GM19395 (cell line): ENCODE measurements at regions not wholly inside any gene's neighbourhood (a gene's known extent, or its start where the extent isn't known, plus 50 kb on each side); places are given as distances from the start of the nearest gene placed in this dataset.

Source experiments
- ATAC-seq: cut with Tn5 transposase; IDR thresholded peaks from one replicate; pipeline ENCODE4 v1.9.1; 2021; ENCODE audit warnings: mild to moderate bottlenecking, moderate library complexity; ENCODE audit not compliant: unreplicated experiment

GRCh38 chr7:156234192-156234591 lies 406.4 kb upstream of the RNF32 start:
- no peak for ATAC-seq

DNA sequence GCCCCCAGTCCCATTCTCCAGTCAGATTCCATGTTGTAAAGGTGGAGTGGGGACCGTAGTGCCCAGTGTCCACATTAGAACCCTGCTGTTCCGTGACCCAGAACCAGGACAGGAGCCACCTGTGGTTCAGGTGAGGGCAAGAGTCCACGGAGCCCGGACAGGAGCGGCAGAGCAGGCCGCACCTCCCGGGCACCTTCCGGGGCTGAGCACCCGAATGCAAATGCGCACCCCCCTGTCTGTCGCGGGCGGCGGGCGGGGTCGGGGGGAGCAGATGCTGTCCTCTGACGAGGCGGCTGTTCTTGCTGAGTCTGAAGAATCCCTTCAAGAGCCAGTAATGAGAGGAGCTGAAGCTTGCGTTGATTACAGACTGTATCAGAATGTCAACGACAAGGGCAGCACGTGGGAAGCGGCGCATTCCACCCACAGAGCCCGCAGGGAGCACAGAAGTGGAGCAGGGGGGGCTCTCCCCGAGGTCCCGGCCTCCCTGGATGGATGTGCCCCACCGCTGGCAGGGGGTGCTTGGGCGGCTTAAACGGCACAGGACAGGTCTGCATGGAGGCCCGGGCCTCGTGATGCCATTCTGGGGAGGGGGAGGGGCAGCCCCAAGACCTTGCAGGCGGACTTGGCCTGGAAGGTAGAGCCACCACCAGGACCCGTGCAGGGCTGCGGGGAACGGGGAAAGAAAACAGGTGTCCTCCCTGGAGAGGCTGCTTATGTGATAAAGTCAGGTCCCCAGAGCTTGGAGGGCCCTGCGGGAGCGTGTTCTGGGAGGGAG lies 407.5 kb upstream of the RNF32 start:
- ATAC-seq, result no peak

- ATAC-seq, result no peak
Measured at GRCh38 chr7:156230576-156230975, 410.0 kb upstream of the RNF32 start.

DNA sequence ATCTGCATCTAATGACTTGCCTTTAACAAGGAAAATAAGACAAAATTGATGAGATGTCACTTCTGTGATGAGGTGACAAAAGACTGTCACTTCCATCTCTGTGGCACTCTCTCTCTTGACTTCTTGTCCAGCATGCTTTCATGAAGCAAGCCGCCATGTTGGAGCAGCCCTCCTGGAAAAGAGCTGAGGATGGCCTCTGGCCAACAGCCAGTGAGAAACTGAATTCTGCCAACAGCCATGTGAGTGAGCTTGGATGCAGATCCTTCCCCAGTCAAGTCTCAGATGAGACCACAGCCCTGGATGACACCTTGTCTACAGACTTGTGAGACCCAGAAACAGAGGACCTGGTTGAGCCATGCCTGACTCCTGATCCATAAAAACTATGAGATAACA lies 412.6 kb upstream of the SHH start:
- ATAC-seq, result no peak

DNA sequence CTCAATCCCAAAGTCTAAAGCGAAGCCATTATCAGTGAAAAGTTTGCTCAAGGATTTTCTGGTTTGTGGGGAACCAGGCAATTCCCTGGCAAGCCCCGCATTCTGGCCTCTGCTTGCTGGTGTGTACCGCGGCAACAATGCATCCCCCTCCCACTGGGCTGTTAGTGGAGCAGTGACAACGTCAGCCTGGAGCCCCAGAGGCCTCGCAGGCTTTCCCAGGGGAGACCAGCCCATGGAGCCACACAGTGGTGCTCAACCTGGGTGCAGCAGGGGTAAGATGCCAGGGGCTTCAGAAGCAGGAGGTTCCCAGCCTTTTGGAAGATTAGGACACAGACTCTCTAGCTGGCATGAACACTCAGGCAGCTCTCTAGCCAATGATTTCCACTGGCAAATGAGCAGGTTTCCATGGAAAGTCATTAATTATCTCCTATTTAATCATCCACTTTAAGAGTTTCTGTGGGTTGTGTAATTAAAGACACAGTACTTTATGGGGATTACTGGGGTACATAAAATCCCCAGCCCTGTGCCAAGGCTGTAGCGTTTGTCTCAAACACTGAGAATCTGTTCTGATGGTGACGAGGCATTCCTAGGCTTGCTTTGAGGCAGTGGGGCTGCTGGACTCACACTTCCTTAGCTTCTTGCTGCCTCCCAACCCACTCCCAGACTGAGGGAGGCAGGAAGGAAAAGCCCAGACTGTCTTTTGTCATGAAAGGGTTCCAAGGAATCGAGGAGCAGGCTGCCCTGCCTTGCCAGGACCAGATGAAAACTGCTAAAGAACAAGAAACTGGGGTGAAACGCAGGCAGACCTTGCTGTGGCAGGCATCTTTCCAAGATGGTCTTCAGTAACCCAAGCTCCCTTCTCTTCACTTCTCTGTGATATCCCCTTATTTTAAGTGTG lies 411.9 kb upstream of the SHH start:
- ATAC-seq, result no peak

- no peak for ATAC-seq
Measured at GRCh38 chr7:156222611-156223010, 410.3 kb upstream of the SHH start.

DNA sequence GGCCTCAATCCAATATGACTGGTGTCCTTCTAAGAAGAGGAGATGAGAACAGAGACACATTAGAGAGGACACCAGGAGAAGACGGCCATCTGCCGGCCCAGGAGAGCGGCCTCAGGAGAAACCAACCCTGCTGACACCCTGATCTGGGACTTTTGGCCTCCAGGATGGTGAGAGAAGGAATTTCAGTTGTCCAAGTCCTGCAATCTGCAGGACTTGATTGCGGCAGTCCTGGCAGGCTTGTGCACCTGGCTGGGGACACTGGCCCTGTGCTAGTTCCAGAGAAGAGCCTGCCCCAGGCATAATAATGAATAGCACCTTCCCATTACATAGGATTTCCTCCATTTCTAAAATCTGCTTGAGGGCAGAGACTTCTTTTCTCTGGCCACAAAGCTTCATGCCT lies 409.9 kb upstream of the SHH start:
- no peak for ATAC-seq

- ATAC-seq, result no peak
Measured at GRCh38 chr7:156220701-156221100, 408.4 kb upstream of the SHH start.

GRCh38 chr7:156220078-156220605 lies 407.9 kb upstream of the SHH start:
- ATAC-seq, result no peak

DNA sequence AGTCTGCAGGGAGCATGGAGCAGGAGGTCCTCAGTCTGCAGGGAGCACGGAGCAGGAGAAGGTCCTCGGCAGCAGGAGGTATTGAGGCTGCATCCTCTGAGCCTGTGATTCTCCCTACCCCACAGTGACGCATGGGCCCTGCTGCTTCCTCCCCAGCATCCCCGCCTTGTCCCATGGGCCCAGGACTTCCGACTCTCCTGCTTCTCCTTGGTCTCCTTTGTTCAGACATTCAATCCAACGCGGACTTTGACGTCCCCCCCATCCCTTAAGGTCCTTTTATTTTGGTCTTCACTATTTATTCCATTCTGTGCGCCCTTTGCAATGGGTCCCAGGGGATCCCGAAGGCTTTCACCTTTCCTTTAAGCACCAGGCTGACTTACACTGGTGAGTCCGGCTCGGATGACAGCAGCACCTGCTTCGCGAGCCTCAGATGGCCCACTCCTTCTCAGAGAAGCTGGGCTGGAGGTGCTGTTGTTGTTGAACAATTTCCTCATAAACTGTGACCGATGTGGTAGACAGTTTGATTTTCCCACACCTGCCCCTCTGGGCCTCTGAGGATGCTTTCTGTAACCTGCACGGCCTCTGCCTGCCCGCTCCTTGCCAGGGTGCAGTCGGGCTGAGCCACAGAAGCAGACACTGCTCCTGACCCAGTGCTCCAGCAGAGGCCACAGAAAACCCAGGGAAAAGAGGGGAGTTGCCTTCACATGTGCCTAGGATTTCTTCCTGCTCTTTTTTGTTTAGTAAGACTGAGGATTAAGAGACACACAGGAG lies 407.2 kb upstream of the SHH start:
- no peak for ATAC-seq

DNA sequence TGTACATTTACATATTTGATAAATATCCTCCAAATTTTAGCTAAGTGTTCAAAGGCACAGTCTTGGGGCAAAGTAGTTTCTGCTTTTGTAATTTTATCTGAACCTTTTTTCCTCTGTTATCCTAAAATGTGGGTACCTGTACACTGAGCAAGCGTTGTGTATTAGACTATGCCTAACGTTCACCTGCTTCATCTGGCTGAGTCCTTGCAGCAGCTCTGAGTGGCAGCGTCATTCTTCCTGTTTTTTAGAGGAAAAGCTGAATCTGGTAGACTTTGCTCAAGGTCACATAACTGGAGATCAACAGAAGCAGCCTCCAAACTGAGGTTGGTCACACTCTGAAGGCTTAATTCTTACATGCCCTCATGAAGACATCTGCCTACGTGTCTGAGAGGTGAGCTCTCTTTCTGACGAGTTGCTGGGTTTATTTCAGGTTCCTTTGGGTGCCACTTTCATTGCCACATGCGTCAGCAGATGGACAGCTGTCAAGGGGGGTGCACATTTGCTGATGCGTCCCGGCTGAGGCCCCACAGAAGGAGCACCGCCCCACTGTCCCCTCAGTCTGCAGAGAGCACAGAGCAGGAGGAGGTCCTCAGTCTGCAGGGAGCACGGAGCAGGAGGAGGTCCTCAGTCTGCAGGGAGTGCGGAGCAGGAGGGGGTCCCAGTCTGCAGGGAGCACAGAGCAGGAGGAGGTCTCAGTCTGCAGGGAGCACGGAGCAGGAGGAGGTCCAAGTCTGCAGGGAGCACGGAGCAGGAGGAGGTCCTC lies 406.5 kb upstream of the SHH start:
- ATAC-seq, result no peak

GRCh38 chr7:156217803-156218202 lies 405.5 kb upstream of the SHH start:
- ATAC-seq, result no peak

DNA sequence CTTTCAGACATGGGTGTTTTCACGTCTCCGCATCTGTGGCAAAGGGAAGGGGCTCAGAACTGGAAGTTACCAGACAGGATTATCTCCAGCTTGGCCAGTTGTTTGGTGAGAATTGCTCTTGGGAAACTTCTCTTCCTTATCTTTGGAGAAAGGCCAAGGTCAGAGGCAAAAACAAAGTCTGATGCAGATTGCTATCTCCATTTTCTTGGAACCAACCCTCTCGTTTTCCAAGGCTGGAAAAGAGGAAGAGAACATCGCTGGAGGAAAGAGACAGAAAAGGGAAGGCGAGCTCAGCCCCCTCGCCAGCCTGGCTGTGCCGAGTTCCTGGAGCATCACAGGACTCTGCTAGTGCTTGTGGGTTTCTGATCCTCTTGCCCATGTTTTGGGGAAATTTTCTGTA lies 396.8 kb upstream of the SHH start:
- no peak for ATAC-seq

DNA sequence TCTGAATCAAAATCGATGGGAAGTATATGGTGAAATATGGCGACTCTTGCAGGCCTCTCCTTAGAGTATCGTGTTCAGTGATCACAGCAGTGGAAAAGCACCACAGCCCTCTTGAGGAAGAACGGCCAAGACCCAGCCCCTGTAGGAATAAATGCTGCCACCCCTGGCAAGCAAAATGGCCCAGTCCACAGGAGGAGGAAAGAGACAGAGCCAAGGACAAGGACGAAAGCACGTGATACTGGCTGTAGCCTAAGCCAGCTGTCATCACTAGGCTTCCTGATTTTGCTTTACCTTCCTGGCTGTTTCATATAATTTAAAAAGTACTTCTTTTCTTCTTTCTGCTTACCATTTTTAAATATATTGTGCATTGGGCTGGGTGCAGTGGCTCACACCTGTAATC lies 395.0 kb upstream of the SHH start:
- no peak for ATAC-seq

DNA sequence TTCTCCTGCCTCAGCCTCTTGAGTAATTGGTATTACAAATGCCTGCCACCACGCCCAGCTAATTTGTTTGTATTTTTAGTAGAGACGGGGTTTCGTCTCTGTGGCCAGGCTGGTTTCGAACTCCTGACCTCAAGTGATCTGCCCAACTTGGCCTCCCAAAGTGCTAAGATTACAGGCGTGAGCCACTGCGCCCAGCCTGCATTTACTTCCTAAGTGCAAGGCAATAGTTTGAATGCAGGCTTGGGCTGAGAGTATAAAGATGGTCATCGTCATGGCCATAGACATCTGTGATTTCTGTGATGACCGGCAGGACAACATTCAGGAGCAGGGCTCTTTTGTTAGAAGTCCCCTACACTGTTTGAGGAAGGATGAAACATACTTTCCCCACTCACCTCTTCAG lies 393.9 kb upstream of the SHH start:
- ATAC-seq, result no peak

DNA sequence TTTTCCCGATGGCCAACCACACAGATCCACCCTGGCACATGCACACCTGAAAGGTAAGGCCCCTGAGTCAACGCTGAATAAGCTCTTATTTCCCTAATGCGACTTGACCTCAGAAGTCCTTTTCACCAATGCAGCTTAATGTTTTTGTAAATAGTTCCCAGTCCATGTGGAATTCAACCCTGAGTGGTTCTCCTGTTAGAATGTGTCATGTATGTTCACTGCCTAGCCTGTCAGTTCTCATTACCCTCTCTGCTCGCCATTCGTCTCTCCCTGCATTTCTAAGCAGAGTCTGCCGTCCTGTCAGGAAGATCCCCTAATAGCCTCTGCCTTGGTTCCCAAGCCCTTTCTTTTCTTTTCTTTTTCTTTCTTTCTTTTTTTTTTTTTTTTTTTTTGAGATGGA lies 392.6 kb upstream of the SHH start:
- ATAC-seq, result no peak

- no peak for ATAC-seq
Measured at GRCh38 chr7:156203923-156204322, 391.7 kb upstream of the SHH start.

DNA sequence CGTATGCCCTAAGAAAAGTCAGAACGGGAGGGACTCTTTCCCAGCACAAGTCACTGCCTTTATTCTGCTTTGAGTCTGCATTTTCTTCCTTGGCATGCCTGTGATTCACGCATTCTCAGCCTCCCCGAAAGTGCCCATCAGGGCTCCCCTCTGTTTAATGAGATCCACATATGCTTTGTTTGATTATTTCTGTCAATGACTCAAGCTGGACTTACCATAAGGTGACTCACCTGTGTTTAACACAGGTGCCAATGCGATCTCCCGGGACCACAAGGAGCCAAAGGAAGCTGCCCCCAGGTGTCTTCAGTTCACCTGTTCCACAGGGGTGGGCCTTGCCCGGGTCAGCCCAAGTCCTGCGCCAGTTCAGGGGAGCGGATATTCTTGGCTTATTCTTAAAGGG lies 386.0 kb upstream of the SHH start:
- no peak for ATAC-seq

GRCh38 chr7:156196649-156197048 lies 384.4 kb upstream of the SHH start:
- no peak for ATAC-seq

- ATAC-seq, result no peak
Measured at GRCh38 chr7:156195276-156195675, 383.0 kb upstream of the SHH start.

DNA sequence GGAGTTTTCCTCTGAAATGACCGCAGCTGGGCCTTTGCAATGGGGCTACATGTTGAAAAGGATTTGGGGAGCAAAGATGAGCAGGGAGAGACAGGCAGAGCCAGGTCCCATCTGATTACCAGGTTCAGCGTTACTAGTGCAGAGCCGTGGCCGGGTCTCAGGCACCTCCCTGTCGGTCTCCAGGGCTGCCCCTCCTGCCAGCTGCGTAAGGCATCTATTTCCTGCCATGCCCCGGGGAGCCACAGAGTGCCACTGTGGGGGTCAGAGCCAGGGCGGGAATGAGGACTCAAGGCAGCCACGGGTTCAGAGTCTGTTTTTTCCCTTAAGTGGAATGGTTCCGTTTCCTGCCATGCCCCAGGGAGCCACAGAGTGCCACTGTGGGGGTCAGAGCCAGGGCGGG lies 382.6 kb upstream of the SHH start:
- no peak for ATAC-seq
